ENCODE measurements at regions not wholly inside any gene's neighbourhood (a gene's known extent, or its start where the extent isn't known, plus 50 kb on each side); places are given as distances from the start of the nearest gene placed in this dataset.

DNA sequence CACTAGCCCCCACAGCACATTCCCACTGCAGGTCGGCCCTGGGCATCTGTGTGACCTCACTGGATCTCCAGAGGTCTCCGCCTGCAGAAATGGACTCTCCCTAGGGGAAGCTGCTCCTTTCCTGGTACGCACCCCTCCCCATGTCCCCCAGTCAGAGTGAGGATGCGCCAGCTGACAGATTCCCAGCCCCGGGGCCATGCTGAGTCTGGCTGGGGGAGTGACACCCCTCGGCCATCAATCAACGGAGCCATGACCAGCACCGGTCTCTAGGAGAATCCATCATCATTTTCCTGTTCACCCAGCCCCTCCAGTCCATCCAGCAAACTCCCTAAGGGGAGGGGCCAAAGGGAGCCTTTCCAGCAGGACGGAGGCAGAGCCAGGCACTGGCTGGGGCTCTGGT, 68.7 kb upstream of the PAX7 start:
- H3K4me1 ChIP-seq (ENCODE audit: insufficient read depth, low read length): peaks cover 15% of the 10 kb centered on the region
- H3K9ac ChIP-seq (ENCODE audit: low read depth, low read length): no peak overlapping the region
- H3K27me3 ChIP-seq (ENCODE audit: insufficient read depth, low read length): peaks cover 14% of the 10 kb centered on the region
- H3K36me3 ChIP-seq (ENCODE audit: insufficient read depth, low read length): no peaks in the 10 kb centered on the region
- H3K4me3 ChIP-seq (ENCODE audit: low read length): no peak overlapping the region
- 73% methylated on average over 9 of the region's 9 CpGs for WGBS
- H3K27ac ChIP-seq (ENCODE audit: low read depth, low read length): no peak overlapping the region
- H3K9me3 ChIP-seq (ENCODE audit: insufficient read depth, low read depth, low read length): no peaks in the 10 kb centered on the region

DNA sequence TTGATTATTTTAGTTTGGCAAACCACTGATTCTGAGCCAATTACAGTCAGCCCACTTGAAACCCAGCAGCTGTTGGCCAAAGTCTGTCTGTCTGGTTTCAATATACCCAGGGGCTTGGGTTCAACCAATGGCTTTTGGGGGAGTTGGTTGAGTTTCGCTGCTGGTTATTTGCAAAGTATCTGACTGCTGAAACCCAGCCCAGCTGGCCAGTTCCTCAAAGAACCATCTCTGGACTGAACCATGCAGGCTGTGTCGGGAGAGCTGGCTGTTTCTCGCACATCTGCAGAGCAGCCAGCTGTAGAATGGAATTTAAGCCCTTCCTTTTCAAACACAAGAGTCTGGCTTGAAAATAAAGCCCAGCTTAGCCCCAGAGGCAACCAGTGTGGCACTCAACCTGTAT, 66.0 kb upstream of the PAX7 start:
- H3K27me3 ChIP-seq (ENCODE audit: insufficient read depth, low read length): peaks cover 5% of the 10 kb centered on the region
- WGBS: 83% methylated on average over 3 of the region's 3 CpGs

DNA sequence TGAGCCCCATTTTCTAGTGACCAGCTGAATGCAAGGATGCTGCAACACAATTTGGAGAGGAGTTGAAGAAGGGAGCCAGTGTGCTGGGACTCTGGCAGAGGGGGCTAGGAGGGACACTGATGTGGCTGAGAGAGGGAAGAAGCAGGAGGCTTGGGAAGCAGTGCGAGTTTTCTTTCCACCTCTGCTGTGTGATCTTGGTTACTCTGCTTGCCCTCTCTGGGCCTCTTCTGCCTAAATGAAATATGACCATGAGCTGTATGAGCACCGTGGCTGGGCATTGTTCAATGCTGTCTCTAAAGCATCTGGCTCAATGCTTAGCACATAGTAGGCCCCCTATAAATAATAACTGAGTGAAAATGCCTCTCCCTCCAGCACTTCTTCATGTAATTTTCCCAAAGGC, 65.3 kb upstream of the PAX7 start:
- H3K9me3 ChIP-seq (ENCODE audit: insufficient read depth, low read depth, low read length): no peaks in the 10 kb centered on the region
- no peaks in the 10 kb centered on the region for H3K36me3 ChIP-seq (ENCODE audit: insufficient read depth, low read length)
- H3K27me3 ChIP-seq (ENCODE audit: insufficient read depth, low read length): no peaks in the 10 kb centered on the region
- H3K27ac ChIP-seq (ENCODE audit: low read depth, low read length): no peak overlapping the region
- no peak overlapping the region for H3K4me3 ChIP-seq (ENCODE audit: low read length)
- no peak overlapping the region for H3K9ac ChIP-seq (ENCODE audit: low read depth, low read length)
- 92% methylated on average over 2 of the region's 2 CpGs for WGBS
- no peaks in the 10 kb centered on the region; the same call in 1 of the 2 replicates for H3K4me1 ChIP-seq (ENCODE audit: insufficient read depth, low read length)

More for the DNA sequence above, 66.0 kb upstream of the PAX7 start:
- no peak overlapping the region for H3K4me3 ChIP-seq (ENCODE audit: low read length)
- no peak overlapping the region for H3K27ac ChIP-seq (ENCODE audit: low read depth, low read length)
- H3K9me3 ChIP-seq (ENCODE audit: insufficient read depth, low read depth, low read length): no peaks in the 10 kb centered on the region
- no peaks in the 10 kb centered on the region for H3K36me3 ChIP-seq (ENCODE audit: insufficient read depth, low read length)
- H3K9ac ChIP-seq (ENCODE audit: low read depth, low read length): no peak overlapping the region
- 0 out of 2 replicates have a peak, but pooled peaks cover 4% of the 10 kb centered on the region for H3K4me1 ChIP-seq (ENCODE audit: insufficient read depth, low read length)

DNA sequence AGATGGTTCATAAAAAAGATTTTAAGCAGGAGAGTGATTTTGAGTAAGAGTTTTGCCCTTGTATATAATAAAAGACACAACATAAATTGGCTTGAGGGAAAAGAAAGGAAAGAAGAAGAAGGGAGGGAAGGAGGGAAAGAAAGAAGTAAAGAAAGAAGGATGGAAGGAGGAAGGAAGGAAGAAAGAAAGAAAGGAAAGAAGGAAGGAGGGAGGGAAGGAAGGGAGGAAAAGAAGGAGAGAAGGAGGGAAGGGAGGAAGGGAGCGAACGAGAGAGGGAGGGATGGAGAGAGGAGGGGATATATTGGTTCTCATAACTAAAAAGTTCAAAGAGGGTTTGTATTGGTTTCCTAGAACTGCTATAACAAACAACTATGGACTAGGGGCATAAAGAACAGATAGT, 62.2 kb upstream of the PAX7 start:
- Histone ChIP-seq H3K27ac (ENCODE audit: low read depth, low read length) (no peak overlapping the region), H3K36me3 (ENCODE audit: insufficient read depth, low read length) (no peaks in the 10 kb centered on the region), H3K9ac (ENCODE audit: low read depth, low read length) (no peak overlapping the region), H3K27me3 (ENCODE audit: insufficient read depth, low read length) (no peaks in the 10 kb centered on the region), H3K4me3 (ENCODE audit: low read length) (no peak overlapping the region), H3K9me3 (ENCODE audit: insufficient read depth, low read depth, low read length) (no peaks in the 10 kb centered on the region), H3K4me1 (ENCODE audit: insufficient read depth, low read length) (no peaks in the 10 kb centered on the region; the same call in 1 of the 2 replicates)
- WGBS: 99% methylated on average over 2 of the region's 2 CpGs

DNA sequence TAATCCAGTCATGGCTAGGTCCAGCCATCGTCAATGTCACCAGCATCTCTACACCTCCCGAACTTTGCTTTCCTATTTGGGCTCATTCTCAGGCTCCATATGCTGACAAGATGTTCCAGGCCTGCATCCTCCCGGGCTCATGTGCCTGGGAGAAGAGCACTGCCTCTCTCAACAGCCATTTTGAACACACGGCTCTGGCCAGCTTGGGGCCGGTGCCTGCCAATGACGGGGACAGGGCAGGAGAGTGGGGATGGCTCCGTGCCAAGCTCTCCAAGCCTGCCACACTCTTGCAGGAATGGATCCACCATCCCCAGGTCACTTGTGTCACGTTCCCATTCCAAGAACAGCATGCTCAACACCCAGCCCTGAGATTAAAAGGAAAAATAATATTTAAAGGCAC, 61.4 kb upstream of the PAX7 start:
- H3K36me3 ChIP-seq (ENCODE audit: insufficient read depth, low read length): no peaks in the 10 kb centered on the region
- H3K4me3 ChIP-seq (ENCODE audit: low read length): no peak overlapping the region
- H3K9ac ChIP-seq (ENCODE audit: low read depth, low read length): no peak overlapping the region
- H3K4me1 ChIP-seq (ENCODE audit: insufficient read depth, low read length): no peaks in the 10 kb centered on the region; the same call in 1 of the 2 replicates
- H3K27me3 ChIP-seq (ENCODE audit: insufficient read depth, low read length): no peaks in the 10 kb centered on the region
- WGBS: 95% methylated on average over 7 of the region's 8 CpGs
- no peaks in the 10 kb centered on the region for H3K9me3 ChIP-seq (ENCODE audit: insufficient read depth, low read depth, low read length)
- no peak overlapping the region for H3K27ac ChIP-seq (ENCODE audit: low read depth, low read length)

DNA sequence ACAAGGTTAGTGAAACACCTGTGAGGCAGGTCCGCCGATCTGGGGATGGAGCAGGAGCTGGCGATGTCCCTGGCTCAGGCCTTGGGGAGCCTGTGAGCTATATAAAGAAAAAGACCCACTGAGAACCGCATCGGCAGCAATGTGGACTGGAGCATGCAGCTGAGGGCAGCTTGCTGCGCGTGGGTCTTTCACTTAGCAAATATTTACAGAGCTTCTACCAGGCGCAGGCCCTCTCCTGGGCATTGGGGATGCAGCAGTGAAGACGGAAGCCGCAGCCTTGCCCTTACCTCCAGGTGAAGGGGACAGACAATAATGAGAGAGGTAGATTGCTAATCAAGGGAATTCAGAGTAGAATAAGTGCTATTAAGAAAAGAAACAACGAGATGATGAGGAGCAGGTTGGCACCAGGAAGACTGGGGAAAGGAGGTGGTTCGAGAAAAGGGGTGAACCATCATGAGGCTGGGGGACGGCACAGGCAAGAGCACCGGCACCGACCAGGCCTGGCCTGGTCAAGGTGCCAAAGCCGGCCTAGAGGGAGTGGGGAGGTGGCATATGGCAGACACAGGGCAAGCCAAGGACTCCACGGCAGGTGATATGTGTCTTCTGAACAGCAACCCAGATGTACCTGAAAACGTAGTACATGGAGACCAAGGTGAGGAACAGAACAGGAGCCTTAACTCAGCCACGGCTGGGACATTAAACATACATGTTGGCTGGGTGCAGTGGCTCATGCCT, 60.7 kb upstream of the PAX7 start:
- Histone ChIP-seq H3K36me3 (ENCODE audit: insufficient read depth, low read length) (no peaks in the 10 kb centered on the region), H3K9ac (ENCODE audit: low read depth, low read length) (no peak overlapping the region), H3K27me3 (ENCODE audit: insufficient read depth, low read length) (no peaks in the 10 kb centered on the region), H3K4me3 (ENCODE audit: low read length) (no peak overlapping the region), H3K9me3 (ENCODE audit: insufficient read depth, low read depth, low read length) (no peaks in the 10 kb centered on the region), H3K27ac (ENCODE audit: low read depth, low read length) (no peak overlapping the region), H3K4me1 (ENCODE audit: insufficient read depth, low read length) (no peaks in the 10 kb centered on the region; the same call in 1 of the 2 replicates)
- 87% methylated on average over 19 of the region's 19 CpGs for WGBS

DNA sequence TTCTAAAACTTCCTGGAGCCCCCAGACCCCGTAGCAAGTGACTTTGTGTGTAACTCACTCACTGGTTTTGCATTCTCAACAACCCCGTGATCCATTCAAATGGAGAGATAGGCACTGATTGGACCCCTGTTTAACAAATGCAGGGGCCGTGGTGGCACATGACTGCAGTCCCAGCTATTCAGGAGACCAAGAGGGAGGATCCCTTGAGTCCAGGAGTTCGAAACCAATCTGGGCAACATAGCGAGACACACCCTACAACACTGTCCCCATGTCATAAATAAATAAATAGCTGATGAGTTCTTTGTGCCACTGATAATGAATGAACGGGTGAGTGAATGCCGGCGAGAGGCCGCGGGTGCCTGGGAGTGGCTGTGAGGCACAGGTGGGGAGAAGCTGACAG, 59.4 kb upstream of the PAX7 start:
- 87% methylated on average over 10 of the region's 10 CpGs for WGBS
- H3K27me3 ChIP-seq (ENCODE audit: insufficient read depth, low read length): no peaks in the 10 kb centered on the region

DNA sequence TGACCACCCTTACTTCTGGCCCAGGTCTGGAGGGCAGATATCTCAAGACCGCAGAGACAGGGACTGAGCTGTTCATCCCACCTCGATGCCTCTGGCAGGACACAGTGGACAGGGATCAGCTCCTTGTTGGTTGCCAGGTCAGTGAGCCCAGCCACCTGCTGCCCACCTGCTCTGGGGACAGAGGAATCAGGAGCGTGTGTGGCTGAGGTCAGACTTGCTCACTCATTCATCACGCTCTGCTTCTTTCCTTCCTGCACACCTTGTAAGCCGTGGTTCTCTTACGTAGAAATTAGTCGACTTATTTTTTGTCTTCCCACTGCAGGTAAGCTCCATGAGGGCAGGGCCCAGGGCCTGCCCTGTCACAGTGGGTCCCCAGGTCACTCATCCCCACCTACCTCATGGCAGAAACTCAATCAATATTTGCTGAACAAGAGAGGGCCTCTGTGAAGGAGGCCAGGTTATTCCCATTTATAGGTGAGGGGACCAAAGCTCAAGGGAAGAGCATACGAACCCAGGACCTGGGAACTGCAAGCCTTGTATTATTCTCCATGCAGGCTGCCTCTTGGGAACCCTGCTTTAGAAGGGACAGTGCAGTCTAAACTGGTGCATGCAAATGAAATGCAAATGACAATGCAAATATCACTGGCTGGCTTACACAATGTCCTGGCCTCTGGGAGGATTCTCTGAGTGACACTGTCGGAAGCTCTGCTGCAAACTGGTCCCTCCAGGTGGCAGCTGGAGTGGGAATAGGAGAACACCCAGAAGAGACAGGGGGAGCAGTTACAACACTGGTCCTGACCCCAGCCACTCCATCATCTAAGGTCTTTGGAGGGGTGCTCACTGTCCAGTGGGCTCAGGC, 58.4 kb upstream of the PAX7 start:
- Histone ChIP-seq H3K9ac (ENCODE audit: low read depth, low read length) (no peak overlapping the region), H3K27me3 (ENCODE audit: insufficient read depth, low read length) (no peaks in the 10 kb centered on the region)
- WGBS: 81% methylated on average over 9 of the region's 9 CpGs

More for the DNA sequence above, 59.4 kb upstream of the PAX7 start:
- Histone ChIP-seq H3K9ac (ENCODE audit: low read depth, low read length) (no peak overlapping the region), H3K27ac (ENCODE audit: low read depth, low read length) (no peak overlapping the region), H3K9me3 (ENCODE audit: insufficient read depth, low read depth, low read length) (no peaks in the 10 kb centered on the region), H3K36me3 (ENCODE audit: insufficient read depth, low read length) (no peaks in the 10 kb centered on the region), H3K4me3 (ENCODE audit: low read length) (no peak overlapping the region), H3K4me1 (ENCODE audit: insufficient read depth, low read length) (no peaks in the 10 kb centered on the region; the same call in 1 of the 2 replicates)

DNA sequence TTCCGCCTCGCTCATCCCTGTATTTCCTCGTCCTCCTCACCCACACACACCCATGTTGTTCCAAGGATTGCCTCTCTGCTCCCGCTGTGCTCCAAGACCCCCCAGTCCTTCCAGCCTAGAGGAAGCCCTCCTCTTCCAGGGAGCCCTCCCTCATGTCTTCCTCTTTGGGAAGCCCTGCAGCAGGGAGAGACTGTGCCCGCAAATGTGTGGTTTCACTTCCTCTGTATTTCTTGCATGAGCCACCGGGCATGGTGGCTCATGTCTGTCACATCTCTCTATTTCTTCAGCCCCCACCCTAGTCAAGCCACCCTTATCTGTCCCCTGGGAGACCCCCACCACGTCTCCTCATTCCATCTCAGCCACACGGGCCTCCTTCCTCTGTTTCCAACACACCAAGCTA, 57.5 kb upstream of the PAX7 start:
- Histone ChIP-seq H3K9ac (ENCODE audit: low read depth, low read length) (no peak overlapping the region), H3K4me3 (ENCODE audit: low read length) (no peak overlapping the region), H3K27me3 (ENCODE audit: insufficient read depth, low read length) (no peaks in the 10 kb centered on the region), H3K27ac (ENCODE audit: low read depth, low read length) (no peak overlapping the region), H3K36me3 (ENCODE audit: insufficient read depth, low read length) (no peaks in the 10 kb centered on the region), H3K9me3 (ENCODE audit: insufficient read depth, low read depth, low read length) (no peaks in the 10 kb centered on the region), H3K4me1 (ENCODE audit: insufficient read depth, low read length) (no peaks in the 10 kb centered on the region; the same call in 1 of the 2 replicates)
- WGBS: 88% methylated on average over 8 of the region's 8 CpGs

More for the DNA sequence above, 58.4 kb upstream of the PAX7 start:
- Histone ChIP-seq H3K9me3 (ENCODE audit: insufficient read depth, low read depth, low read length) (no peaks in the 10 kb centered on the region), H3K4me1 (ENCODE audit: insufficient read depth, low read length) (no peaks in the 10 kb centered on the region; the same call in 1 of the 2 replicates), H3K27ac (ENCODE audit: low read depth, low read length) (no peak overlapping the region), H3K36me3 (ENCODE audit: insufficient read depth, low read length) (no peaks in the 10 kb centered on the region), H3K4me3 (ENCODE audit: low read length) (no peak overlapping the region)

DNA sequence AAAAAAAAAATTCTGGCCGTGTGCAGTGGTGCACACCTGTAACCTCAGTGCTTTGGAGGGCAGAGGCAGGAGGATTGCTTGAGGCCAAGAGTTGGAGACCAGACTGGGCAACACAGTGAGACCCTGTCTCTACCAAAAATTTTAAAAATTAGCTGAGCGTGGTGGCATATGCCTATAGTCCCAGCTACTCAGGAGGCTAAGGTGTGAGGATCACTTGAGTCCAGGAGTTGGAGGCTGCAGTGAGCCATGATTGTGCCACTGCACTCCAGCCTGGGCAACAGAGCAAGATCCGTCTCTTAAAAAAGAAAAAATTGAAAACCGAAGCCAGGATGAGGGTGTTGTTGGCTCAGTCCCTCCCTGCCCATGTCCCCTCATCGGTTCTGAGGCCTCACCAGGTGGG, 55.9 kb upstream of the PAX7 start:
- WGBS: 87% methylated on average over 5 of the region's 5 CpGs

DNA sequence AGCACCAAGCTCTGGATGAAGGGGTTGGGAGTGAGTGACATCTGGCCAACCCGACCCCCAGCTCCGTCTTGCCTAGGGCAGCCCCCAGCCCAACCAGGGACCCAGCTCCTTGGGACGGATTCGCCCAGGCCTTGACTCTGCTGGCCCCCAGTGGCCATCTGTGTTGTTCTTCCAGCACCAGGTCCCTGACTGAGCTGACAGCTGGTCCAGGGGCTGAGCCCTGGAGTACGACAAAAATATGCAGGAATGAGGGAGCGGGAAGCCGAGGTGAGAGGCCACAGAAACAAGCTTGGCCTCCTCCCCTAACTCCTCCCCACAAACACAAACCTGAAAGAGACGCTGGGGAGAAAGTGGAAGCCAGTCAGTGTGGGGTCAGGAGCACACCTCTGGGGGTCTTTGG, 55.0 kb upstream of the PAX7 start:
- 9% methylated on average over 6 of the region's 8 CpGs for WGBS
- no peaks in the 10 kb centered on the region for H3K27me3 ChIP-seq (ENCODE audit: insufficient read depth, low read length)
- no peaks in the 10 kb centered on the region for H3K36me3 ChIP-seq (ENCODE audit: insufficient read depth, low read length)
- no peak overlapping the region for H3K27ac ChIP-seq (ENCODE audit: low read depth, low read length)
- no peak overlapping the region for H3K9ac ChIP-seq (ENCODE audit: low read depth, low read length)
- H3K4me3 ChIP-seq (ENCODE audit: low read length): no peak overlapping the region
- no peaks in the 10 kb centered on the region for H3K4me1 ChIP-seq (ENCODE audit: insufficient read depth, low read length)
- H3K9me3 ChIP-seq (ENCODE audit: insufficient read depth, low read depth, low read length): no peaks in the 10 kb centered on the region

More for the DNA sequence above, 55.9 kb upstream of the PAX7 start:
- Histone ChIP-seq H3K27ac (ENCODE audit: low read depth, low read length) (no peak overlapping the region), H3K4me3 (ENCODE audit: low read length) (no peak overlapping the region), H3K4me1 (ENCODE audit: insufficient read depth, low read length) (no peaks in the 10 kb centered on the region; the same call in 1 of the 2 replicates), H3K9ac (ENCODE audit: low read depth, low read length) (no peak overlapping the region), H3K9me3 (ENCODE audit: insufficient read depth, low read depth, low read length) (no peaks in the 10 kb centered on the region), H3K27me3 (ENCODE audit: insufficient read depth, low read length) (no peaks in the 10 kb centered on the region), H3K36me3 (ENCODE audit: insufficient read depth, low read length) (no peaks in the 10 kb centered on the region)
